Cerebellar cortex (tissue), 1 donor: ENCODE measurements at regions not wholly inside any gene's neighbourhood (a gene's known extent, or its start where the extent isn't known, plus 50 kb on each side); places are given as distances from the start of the nearest gene placed in this dataset.
"Not testable (repeated sequence)": the region's sequence is repeated elsewhere in the genome, so short reads cannot be mapped to it uniquely, and the experiment has no call there.

ENCODE experiments used
- DNase-seq: peaks from one replicate; pipeline ENCODE4 v3.0.0-alpha.2; 2015; ENCODE audit warnings: low spot score

GRCh38 chr22:49351761-49352227, 475.9 kb downstream of the BRD1 start:
- DNase-seq, result no peak

GRCh38 chr22:49350441-49351121, 477.1 kb downstream of the BRD1 start:
- peak; percentile 54 for DNase-seq

- no peak for DNase-seq
Observed at GRCh38 chr22:49349841-49350381, 477.8 kb downstream of the BRD1 start.

DNA sequence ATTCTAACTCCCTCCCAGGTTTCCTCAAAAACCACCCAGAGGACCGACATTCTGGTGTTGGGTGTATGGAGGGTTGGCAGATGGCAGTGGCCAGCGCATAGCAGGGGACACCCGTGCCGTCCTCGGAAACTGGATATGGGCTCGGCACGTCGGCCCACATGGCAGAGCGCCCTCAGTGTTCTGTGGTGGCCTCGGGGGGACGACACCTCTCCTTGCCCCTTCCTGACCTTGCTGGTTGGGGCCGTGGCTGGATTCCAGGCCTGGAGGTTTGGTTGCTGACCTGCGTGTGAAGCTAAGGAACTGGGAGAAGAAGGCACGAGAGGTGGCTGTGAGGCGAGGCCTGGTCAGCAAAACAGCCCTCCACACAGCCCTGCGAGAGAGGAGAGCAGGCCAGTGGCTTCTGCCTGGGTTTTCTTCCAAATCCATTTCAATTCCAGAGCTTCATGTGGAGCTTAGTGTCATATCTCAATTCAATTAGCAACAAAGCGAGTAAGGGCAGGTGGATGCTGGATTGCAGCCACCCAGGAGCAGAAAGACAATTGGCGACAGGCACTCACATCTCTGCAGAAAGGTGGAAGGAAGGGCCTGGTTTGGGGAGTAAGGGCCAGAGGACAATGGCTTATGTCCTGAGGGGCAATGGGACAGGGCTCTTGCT, 478.4 kb downstream of the BRD1 start:
- DNase-seq, result peak; percentile 64

GRCh38 chr22:49348631-49349030, 479.0 kb downstream of the BRD1 start:
- no peak for DNase-seq

DNA sequence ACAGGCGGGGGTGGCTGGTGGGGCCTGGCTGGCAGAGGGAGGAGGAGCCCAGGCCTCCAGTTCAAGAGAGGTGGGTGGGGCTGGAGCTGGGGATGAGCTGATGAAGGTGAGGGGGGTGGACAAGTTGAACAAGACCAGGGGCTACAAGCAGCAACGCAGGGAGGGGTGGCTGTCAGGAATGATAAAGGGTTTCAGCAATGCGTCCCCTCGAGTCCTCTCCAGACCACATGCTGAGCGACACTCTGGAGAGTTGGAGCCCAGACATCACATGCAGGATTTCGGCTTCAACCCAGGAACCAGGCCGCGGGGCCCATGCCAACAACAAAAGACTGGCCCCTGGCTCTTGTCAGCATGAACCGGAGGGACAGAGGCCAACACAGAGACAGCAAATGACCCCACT, 480.3 kb downstream of the BRD1 start:
- no peak for DNase-seq

- DNase-seq, result no peak
Observed at GRCh38 chr22:49345896-49346295, 481.8 kb downstream of the BRD1 start.

DNA sequence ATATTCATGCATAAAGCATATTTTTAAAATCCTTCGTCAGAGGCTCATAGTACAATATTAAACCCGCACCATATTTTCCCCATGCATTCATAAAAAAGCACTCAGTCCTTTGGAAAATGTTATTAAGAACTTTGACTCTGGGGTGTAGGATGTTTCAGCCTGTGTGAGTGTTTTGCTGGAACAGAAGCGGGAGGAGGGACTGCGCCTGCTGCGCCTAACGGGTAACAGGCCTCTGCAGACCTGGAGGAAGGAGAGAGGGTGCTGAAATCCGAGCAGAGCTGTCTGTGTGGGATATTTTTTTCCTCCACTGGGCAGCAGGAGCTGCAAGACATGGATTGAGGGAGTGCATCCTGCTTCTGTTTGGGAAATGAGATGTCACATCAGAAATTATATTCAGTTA, 483.0 kb downstream of the BRD1 start:
- DNase-seq, result no peak

GRCh38 chr22:49344161-49344560, 483.5 kb downstream of the BRD1 start:
- DNase-seq, result no peak

DNA sequence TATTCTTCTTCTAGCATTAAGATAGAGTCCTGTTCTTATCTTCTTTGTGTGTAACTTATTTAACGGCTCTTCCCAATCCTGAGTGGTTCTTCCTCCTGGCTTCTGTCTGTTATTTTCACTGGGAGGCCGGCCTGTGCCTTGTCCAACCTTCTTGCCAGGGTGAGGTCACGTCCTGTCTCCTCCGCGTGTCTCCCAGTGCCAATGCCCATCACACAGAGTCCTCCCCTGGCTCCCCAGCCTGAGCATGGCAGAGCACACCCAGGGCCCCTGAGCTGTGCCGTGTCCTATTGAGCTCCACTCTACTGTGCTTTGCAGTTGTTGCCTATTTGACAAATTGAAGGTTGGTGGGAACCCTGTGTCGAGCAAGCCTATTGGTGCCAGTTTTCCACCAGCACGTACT, 487.3 kb downstream of the BRD1 start:
- no peak for DNase-seq

- DNase-seq, result not testable (repeated sequence)
Observed at GRCh38 chr22:49336483-49336882, 491.2 kb downstream of the BRD1 start.

DNA sequence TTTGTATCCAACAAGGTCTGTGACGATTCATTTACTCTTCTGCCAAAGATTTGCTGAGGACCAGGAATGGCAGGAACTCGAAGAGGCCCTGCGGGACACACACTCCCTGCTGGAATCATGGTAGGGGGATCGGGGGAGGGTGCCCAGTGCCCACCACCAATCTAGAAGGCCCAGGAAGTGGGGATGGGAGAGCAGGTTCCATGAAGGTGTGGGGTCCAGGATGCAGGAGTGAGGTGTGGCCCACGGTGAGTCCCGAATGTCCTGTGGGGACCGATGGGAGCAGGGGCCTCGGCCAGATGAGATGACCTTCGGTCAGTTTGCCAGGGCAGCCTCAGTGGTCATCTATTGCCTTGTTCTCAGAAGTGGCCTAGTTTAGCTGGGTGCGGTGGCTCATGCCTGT, 492.7 kb downstream of the BRD1 start:
- DNase-seq, result no peak

DNA sequence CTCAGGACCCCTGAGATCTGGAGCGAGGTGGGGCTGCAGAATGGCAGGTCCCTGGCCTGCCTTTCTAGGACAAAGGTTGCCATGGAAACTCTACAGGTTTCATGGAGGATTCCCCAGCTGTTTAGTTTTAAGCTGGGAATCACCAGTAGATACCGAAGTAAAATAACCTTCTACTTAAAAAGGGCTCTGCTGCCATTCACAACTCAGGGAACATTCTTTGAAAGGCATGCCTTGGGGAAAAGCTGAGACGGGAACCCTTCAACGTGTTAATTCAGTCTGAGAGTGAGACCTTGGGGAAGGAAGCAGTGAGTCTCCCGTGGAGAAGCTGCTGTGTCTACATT, 493.3 kb downstream of the BRD1 start:
- no peak for DNase-seq

DNA sequence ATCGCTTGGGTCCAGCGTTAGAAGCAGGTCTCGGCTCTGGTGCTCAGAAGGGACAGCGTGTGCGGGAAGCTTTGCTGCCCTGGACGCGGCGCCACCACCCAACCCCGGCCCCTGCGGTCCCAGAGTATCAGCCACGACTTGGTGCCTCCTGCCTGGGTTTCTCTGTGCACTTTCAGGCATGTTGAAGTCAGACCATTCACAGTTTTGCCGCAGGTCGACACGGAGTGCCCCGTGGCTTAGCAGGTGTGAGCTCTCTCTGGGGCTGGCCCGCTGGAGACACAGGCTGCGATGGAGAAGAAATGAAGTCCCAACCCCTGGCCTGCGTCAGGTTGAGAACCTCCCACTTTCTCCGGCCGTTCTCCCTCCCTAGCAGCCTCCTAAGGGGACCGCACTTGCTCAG, 494.5 kb downstream of the BRD1 start:
- no peak for DNase-seq

DNA sequence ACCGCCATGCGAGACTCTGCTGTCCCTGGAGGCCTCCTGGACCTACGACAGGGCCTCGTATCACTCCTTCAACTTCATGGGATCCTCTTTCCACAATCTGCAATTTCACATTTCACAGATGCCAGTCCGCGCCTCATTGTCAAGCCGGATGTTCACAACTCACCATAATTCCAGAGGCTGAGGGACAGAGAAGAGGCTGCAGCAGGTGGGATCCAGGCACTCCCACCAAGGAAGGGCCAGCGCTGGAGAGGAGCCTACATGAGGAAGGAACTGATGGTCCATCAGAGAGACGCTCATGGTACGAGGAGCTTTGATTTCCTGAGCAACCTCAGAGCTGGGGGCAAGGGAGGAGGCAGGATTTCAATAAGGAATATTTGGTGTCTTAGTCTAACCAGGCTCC, 495.0 kb downstream of the BRD1 start:
- DNase-seq, result no peak

GRCh38 chr22:49331878-49332277, 495.8 kb downstream of the BRD1 start:
- DNase-seq, result no peak

DNA sequence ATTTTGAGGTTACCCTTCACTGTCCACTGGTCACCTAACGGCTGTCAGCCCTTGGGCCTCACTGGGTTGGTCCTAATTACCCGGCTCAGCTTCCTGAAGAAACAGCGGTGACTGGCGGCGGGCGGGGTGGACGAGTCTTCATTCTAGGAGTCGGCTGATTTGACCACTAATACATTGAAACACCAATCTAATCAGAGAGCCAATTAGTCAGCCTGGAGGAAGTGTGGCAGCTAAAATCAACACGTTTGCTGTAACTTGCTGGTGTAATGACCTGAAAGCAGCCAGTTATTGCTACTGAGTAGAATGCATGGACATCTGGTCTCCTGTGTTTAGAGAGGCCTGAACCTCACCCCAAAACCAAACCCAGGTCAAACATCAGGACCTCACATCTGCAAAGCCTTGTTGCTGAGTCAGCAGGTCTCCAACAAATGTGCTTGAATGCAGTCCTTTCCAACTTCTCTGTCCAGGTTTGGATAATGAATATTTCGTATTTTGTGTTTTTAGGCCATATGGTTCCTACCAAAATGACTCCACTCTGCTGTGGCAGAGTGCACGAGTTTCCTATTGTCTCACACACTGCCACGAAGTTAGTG, 496.4 kb downstream of the BRD1 start:
- no peak for DNase-seq

- DNase-seq, result no peak
Observed at GRCh38 chr22:49330421-49331222, 497.1 kb downstream of the BRD1 start.

DNA sequence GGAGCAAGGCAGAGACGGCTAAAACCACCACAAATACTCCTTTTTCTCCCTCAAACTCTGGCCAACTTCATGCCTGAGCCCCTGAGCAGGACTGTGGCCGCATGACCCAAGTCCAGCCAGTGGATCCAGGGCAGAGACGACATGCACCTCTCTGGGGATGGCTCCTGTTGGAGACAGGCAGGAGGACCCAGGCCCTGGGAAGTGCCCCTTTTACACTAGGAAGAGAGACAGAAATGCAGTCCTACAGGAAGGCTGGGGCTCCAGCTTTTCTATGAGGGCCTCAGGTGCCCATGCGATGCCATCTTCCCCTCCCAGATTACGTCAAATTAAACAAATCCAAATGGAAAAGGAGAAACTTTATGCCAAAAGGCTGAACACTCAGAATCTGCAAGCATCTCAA, 498.0 kb downstream of the BRD1 start:
- no peak for DNase-seq

DNA sequence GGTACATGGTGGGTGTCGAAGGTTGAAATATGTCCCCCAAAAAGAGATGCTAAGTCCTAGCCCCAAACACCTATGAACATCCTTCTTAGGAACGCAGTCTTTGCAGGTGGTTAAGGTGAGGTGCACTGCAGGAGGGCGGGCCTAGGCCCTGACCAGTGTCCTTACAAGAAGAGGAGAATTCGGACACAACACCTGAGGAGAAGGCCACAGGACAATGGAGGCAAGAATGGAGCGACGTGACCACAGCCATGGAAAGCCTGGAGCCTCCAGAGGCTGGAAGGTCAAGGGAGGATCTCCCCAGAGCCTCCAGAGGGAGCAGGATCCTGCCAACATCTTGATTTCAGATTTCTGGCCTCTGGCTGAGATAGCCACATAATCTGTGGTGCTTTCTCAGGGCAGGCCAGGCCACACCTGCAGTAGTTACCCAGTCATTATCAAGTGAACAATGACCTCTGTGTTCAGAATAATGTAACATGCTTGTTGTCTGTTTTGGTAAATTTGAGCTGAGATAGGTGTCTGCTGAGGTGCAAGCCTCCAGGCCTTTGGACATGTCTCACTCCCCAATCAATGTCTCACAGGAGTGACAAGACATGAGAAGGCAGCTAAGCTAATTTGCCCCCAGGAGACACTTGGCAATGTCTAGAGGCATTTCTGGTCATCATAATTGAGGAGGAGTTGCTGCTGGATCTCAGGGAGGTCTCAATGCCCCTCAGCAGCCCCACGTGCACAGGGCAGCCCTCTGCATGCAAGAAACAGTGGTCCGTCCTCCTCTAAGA, 498.9 kb downstream of the BRD1 start:
- no peak for DNase-seq

DNA sequence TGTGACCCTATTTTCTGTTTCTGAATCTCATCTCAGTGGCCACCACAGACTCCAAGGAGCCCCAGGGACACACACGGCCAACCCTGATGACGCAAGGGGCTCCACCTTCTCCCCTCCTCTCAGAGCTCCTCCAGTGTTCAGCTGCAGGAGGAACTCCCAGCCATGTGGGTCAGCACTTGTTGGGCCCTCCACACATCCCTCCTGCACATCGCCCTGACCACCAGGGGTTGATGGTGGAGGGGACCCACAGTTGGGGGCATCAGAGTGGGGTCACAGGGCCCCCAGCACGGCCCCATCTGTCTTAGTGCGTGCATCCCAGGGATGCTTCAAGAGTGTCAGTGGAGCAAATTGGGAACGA, 499.6 kb downstream of the BRD1 start:
- no peak for DNase-seq
